ENCODE measurements at regions not wholly inside any gene's neighbourhood (a gene's known extent, or its start where the extent isn't known, plus 50 kb on each side); places are given as distances from the start of the nearest gene placed in this dataset.

DNA sequence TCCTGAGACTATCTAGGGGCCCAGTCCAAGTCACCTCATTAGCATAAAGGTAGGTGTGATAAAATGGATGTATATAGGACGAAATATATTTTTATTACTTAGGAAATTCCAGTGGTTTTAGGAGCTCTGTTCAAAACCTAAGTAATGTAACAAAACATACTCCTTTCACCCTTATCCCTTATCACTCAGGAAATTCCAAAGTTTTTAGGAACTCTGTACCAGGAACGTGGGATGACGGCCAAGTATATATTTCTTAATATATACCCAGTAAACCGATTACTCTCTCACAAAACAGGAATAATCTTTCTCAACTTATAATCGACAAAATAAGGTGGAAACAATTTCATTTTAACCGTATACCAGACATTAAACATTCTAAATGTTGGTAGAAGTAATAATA is 195.7 kb downstream of the ZPLD1 start:
- intact Hi-C loops (cut with DNase I): no loop called here
- H3K9me3 ChIP-seq: peaks cover 0 to 2% (median 0%) of the 10 kb centered on the region in 4 donors
- H3K27ac ChIP-seq: no peak overlapping the region
- no peak for DNase-seq
- TF ChIP-seq EP300 (IDR thresholded peaks at IDR 0.05) (no peak), POLR2A (IDR thresholded peaks at IDR 0.05) (no peak), POLR2AphosphoS5 (IDR thresholded peaks at IDR 0.05) (no peak)
- TF ChIP-seq, protein P1, sequence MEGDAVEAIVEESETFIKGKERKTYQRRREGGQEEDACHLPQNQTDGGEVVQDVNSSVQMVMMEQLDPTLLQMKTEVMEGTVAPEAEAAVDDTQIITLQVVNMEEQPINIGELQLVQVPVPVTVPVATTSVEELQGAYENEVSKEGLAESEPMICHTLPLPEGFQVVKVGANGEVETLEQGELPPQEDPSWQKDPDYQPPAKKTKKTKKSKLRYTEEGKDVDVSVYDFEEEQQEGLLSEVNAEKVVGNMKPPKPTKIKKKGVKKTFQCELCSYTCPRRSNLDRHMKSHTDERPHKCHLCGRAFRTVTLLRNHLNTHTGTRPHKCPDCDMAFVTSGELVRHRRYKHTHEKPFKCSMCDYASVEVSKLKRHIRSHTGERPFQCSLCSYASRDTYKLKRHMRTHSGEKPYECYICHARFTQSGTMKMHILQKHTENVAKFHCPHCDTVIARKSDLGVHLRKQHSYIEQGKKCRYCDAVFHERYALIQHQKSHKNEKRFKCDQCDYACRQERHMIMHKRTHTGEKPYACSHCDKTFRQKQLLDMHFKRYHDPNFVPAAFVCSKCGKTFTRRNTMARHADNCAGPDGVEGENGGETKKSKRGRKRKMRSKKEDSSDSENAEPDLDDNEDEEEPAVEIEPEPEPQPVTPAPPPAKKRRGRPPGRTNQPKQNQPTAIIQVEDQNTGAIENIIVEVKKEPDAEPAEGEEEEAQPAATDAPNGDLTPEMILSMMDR (IDR thresholded peaks at IDR 0.05): no peak
- H3K27me3 ChIP-seq: no peaks in the 10 kb centered on the region
- WGBS, 2 donors: 67 to 84% methylated on average over 6 of the region's 6 CpGs
- H3K4me1 ChIP-seq: no peaks in the 10 kb centered on the region
- H3K36me3 ChIP-seq: no peaks in the 10 kb centered on the region
- H3K4me3 ChIP-seq: no peak overlapping the region

DNA sequence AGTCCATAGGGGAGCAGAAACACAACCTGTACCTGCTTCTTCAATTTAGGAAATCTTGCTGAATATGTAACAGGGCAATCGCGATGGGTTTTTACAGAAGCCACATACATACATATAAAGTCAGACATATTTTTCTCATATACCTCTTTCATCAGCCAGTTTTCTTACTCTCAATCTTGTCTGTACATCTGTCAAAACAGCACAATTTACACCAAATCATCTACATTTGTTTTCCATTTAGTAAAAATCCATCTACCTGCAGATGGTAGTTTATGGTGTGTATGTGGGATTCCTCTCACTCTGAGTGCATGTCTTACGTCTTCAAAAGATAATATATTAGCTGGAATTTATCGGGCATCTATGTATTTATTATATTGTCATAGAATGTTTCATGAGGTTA is 208.7 kb downstream of the ZPLD1 start:
- H3K27me3 ChIP-seq: no peaks in the 10 kb centered on the region
- 89 to 91% methylated on average over 4 of the region's 4 CpGs for WGBS, 2 donors
- intact Hi-C loops (cut with DNase I): no loop called here
- no peak for TF ChIP-seq POLR2AphosphoS5 (IDR thresholded peaks at IDR 0.05)
- H3K36me3 ChIP-seq: no peaks in the 10 kb centered on the region
- H3K4me1 ChIP-seq: no peaks in the 10 kb centered on the region
- DNase-seq: no peak
- no peak overlapping the region for H3K4me3 ChIP-seq
- H3K27ac ChIP-seq: no peak overlapping the region
- no peaks in the 10 kb centered on the region for H3K9me3 ChIP-seq

DNA sequence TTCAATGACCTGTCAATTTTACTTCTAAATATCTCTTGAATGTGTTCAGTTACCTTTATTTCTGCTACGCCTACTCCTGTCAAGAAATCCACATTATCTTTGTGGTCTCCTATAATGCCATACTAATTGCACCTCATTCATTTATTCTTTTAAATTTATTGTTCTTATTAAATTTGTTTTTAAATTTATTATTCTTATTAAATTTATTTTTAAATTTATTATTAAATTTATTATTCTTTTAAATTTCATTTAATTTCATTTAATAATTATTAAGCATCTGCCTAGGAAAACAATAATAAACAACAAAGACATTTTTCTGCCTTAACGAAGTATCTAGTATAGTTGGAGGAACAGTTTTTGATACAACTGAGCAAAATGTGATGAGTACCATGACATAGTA is 211.7 kb downstream of the ZPLD1 start:
- Histone ChIP-seq H3K4me1 (no peaks in the 10 kb centered on the region), H3K4me3 (no peak overlapping the region), H3K9me3 (no peaks in the 10 kb centered on the region), H3K27ac (no peak overlapping the region), H3K36me3 (no peaks in the 10 kb centered on the region), H3K27me3 (no peaks in the 10 kb centered on the region)
- WGBS, 2 donors: 88 to 96% methylated on average over 2 of the region's 2 CpGs
- intact Hi-C loops (cut with DNase I): no loop called here
- DNase-seq: no peak
- no peak for TF ChIP-seq POLR2A (IDR thresholded peaks at IDR 0.05)
- no peak for TF ChIP-seq EP300 (IDR thresholded peaks at IDR 0.05)
- TF ChIP-seq POLR2AphosphoS5 (IDR thresholded peaks at IDR 0.05): no peak
- TF ChIP-seq, protein P1 (IDR thresholded peaks at IDR 0.05): no peak

DNA sequence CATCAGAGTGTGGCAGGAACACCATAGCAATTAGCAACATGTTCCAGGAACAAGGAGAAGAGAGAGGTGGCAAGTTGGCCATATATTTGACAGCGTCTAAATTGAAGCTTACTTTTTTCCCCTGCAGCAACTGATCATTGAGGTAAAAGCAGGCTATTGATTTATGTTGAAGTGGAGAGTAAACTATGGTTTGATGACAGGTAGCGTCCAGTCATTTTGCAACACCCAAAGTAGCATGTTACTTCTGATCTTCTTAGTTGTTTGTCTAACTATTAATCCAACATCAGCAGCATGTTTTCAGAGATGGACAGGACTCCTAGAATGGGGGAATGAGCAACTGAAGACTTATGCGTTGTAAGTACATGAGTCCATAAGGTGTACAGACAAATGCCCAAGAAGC is 225.8 kb downstream of the ZPLD1 start:
- no peaks in the 10 kb centered on the region for H3K9me3 ChIP-seq
- no peak for DNase-seq
- intact Hi-C loops (cut with DNase I): no loop called here
- 90 to 92% methylated on average over 3 of the region's 3 CpGs for WGBS, 2 donors
- H3K4me3 ChIP-seq: no peak overlapping the region
- no peak for TF ChIP-seq POLR2A (IDR thresholded peaks at IDR 0.05)
- TF ChIP-seq POLR2AphosphoS5 (IDR thresholded peaks at IDR 0.05): no peak
- TF ChIP-seq, protein P1 (IDR thresholded peaks at IDR 0.05): no peak
- no peak for TF ChIP-seq EP300 (IDR thresholded peaks at IDR 0.05)
- no peaks in the 10 kb centered on the region for H3K4me1 ChIP-seq
- H3K36me3 ChIP-seq: no peaks in the 10 kb centered on the region
- H3K27me3 ChIP-seq: no peaks in the 10 kb centered on the region
- H3K27ac ChIP-seq: no peak overlapping the region

DNA sequence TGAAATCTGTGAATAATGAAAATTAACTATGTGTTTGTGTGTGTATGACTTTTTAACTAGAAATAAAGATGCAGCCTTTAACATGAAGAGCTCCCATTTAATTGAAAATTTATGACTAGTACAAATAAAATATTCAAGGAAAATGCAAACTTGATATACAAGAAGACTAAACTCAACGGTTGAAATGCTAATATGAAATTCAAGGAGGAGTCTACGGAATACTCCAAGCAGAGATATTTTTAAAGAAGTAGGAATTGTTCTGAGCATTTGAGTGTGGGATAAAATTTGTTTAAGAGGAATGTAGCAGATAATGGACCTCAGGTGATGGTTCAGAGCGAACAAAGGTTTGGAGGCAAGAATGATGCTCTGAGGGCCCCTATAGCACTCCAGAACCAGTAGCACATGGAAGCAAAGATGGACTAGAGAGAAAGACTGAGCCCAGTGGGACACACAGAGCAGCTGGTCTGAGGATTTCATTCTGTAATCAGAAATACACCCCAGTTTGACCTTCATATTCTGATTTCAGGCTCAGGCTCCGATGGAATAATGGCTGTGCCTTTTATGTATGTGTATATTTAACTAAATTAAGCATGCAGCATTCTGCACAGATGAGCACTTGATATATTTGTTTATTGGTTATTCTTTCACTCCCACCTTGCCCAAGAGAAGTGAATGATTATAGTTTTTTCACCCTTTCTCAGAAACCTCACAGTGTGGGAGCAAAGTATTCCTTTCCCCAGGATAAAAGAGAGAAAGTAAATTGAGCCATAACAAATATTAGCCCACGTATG is 227.1 kb downstream of the ZPLD1 start:
- no peaks in the 10 kb centered on the region for H3K4me1 ChIP-seq
- H3K36me3 ChIP-seq: no peaks in the 10 kb centered on the region
- no peak overlapping the region for H3K4me3 ChIP-seq
- no peak for DNase-seq
- intact Hi-C loops (cut with DNase I): no loop called here
- H3K27me3 ChIP-seq: no peaks in the 10 kb centered on the region
- H3K27ac ChIP-seq: no peak overlapping the region
- 69 to 78% methylated on average over 5 of the region's 5 CpGs for WGBS, 2 donors
- no peaks in the 10 kb centered on the region for H3K9me3 ChIP-seq
- TF ChIP-seq POLR2AphosphoS5 (IDR thresholded peaks at IDR 0.05): no peak
- no peak for TF ChIP-seq POLR2A (IDR thresholded peaks at IDR 0.05)
- TF ChIP-seq, protein P1 (IDR thresholded peaks at IDR 0.05): no peak
- no peak for TF ChIP-seq EP300 (IDR thresholded peaks at IDR 0.05)

Measured in sigmoid colon (tissue), 6 donors.